Ascending aorta (tissue), 2 donors: ENCODE measurements at regions not wholly inside any gene's neighbourhood (a gene's known extent, or its start where the extent isn't known, plus 50 kb on each side); places are given as distances from the start of the nearest gene placed in this dataset.

Source experiments
- DNase-seq, 2 donors: peaks; one replicate each; pipeline ENCODE4 v3.0.0-alpha.2; 2019; ENCODE audit warnings: low spot score in 2 of 2
- H3K27ac ChIP-seq, 2 donors: fragments of 200-600 bp; sonication (generic); one replicate each; pipeline ENCODE4 v1.5.1; 2016 to 2017; ENCODE audit warnings: mild to moderate bottlenecking in 1 of 2
- H3K27me3 ChIP-seq: fragments of 200-600 bp; sonication (generic); one replicate; pipeline ENCODE4 v1.5.1; 2017
- H3K36me3 ChIP-seq, 2 donors: fragments of 200-600 bp; sonication (generic); one replicate each; pipeline ENCODE4 v1.5.1; 2016
- H3K4me1 ChIP-seq, 2 donors: fragments of 200-600 bp; sonication (generic); one replicate each; pipeline ENCODE4 v1.5.1; 2016 to 2017; ENCODE audit warnings: mild to moderate bottlenecking in 1 of 2
- H3K4me3 ChIP-seq, 2 donors: fragments of 200-600 bp; sonication (generic); one replicate each; pipeline ENCODE4 v1.5.1; 2016 to 2017; ENCODE audit warnings: mild to moderate bottlenecking in 1 of 2
- H3K9me3 ChIP-seq, 2 donors: fragments of 200-600 bp; sonication (generic); one replicate each; pipeline ENCODE4 v1.5.1; 2016
- intact Hi-C: fragments of 100-400 bp; cut with DNase I; formaldehyde crosslinking; loops from one replicate; pipeline ENCODE4 v1.15.1; 2023
- TF ChIP-seq, protein P1 (sequence below), 3 experiments: fragments of 200-600 bp in 2 of 3; fragments of 450-650 bp in 1 of 3; sonication (generic) in 2 of 3; IDR thresholded peaks; one replicate each; pipeline ENCODE4 v1.5.1; 2016 to 2019; ENCODE audit warnings: antibody characterized with exemption in 3 of 3, mild to moderate bottlenecking in 1 of 3, moderate library complexity in 1 of 3

DNA sequence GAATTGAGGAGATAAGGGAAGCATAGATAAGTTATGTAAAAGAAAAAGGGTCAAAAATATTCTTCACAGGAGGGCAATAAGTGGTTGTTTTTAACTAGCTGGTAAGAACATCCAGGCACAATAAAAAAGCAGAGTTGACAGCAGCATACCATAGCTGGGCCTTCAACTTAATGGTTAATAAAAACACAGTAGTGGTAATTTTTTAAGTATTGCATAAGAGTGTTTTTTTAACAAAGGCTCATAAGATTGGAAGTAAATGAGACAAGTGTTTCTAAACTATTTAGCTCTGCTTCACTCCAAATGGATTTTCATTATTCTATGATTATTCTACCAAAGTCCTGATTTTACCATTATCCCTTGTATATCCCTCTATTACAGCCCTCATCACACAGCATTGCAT lies 140.1 kb upstream of the TSPAN8 start:
- no peaks in the 10 kb centered on the region for H3K9me3 ChIP-seq
- H3K4me3 ChIP-seq: no peak overlapping the region
- H3K4me1 ChIP-seq: no peaks in the 10 kb centered on the region
- no peak for DNase-seq
- no peaks in the 10 kb centered on the region for H3K36me3 ChIP-seq
- intact Hi-C loops: no loop called here
- H3K27me3 ChIP-seq: no peaks in the 10 kb centered on the region
- TF ChIP-seq, protein P1, sequence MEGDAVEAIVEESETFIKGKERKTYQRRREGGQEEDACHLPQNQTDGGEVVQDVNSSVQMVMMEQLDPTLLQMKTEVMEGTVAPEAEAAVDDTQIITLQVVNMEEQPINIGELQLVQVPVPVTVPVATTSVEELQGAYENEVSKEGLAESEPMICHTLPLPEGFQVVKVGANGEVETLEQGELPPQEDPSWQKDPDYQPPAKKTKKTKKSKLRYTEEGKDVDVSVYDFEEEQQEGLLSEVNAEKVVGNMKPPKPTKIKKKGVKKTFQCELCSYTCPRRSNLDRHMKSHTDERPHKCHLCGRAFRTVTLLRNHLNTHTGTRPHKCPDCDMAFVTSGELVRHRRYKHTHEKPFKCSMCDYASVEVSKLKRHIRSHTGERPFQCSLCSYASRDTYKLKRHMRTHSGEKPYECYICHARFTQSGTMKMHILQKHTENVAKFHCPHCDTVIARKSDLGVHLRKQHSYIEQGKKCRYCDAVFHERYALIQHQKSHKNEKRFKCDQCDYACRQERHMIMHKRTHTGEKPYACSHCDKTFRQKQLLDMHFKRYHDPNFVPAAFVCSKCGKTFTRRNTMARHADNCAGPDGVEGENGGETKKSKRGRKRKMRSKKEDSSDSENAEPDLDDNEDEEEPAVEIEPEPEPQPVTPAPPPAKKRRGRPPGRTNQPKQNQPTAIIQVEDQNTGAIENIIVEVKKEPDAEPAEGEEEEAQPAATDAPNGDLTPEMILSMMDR (IDR thresholded peaks at IDR 0.05): no peak
- H3K27ac ChIP-seq: no peak overlapping the region

DNA sequence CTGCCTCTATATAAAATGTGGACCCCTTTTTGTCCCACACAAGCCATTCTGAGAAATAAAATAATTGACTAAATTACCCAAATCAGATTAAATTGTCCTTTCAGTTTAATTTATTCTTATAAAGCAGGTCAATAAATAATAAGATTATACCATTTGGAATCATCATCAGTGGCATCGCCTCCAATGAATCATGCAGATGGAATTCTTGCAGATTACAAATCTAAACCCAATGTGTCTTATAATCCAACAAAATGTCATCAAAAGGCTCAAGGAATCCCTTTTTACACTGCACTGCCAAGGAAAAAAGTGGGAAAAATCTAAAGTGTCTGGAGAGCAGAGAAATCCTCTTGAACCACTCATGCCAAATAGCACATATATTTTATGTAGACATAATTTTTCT lies 138.2 kb upstream of the TSPAN8 start:
- intact Hi-C loops: no loop called here
- no peak overlapping the region for H3K27ac ChIP-seq
- H3K27me3 ChIP-seq: no peaks in the 10 kb centered on the region
- no peak for DNase-seq
- no peaks in the 10 kb centered on the region for H3K36me3 ChIP-seq
- no peaks in the 10 kb centered on the region for H3K9me3 ChIP-seq
- TF ChIP-seq, protein P1 (IDR thresholded peaks at IDR 0.05): no peak
- H3K4me1 ChIP-seq: no peaks in the 10 kb centered on the region
- no peak overlapping the region for H3K4me3 ChIP-seq

DNA sequence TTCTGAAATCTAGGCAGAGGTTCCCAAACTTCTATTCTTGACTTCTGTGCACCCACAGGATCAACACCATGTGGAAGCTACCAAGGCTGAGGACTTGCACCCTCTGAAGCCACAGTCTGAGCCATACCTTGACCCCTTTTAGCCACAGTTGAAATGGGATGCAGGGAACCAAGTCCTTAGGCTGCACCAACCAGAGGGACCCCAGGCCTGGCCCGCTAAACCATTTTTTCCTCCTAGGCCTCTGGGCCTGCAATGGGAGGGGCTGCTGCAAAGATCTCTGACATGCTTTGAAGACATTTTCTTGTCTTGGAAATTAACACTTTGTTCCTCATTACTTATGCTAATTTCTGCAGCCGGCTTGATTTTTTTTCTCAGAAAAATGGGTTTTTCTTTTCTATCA lies 133.9 kb upstream of the TSPAN8 start:
- H3K4me1 ChIP-seq: no peaks in the 10 kb centered on the region
- no peak overlapping the region for H3K27ac ChIP-seq
- DNase-seq: no peak
- no peak overlapping the region for H3K4me3 ChIP-seq
- intact Hi-C loops: no loop called here
- no peaks in the 10 kb centered on the region for H3K36me3 ChIP-seq
- no peaks in the 10 kb centered on the region for H3K27me3 ChIP-seq
- TF ChIP-seq, protein P1 (IDR thresholded peaks at IDR 0.05): no peak
- H3K9me3 ChIP-seq: no peaks in the 10 kb centered on the region

DNA sequence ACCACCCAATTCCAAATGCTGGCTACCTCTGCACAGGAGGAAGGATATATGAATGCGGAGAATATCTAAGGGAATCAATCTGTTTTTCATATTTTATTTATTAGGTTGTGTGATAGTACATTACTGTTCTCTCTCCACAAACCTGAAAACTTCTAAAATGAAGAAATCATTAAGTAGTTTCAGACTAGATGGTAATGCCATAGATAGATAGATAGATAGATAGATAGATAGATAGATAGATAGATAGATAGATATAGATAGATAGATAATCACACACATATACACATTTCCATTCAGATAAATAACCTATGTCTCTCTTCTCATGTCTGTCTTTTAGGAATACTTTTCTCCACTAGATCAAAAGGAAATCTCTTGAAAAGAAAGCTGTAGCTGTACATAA lies 126.1 kb upstream of the TSPAN8 start:
- no peak for DNase-seq
- Histone ChIP-seq H3K27me3 (no peaks in the 10 kb centered on the region), H3K36me3 (no peaks in the 10 kb centered on the region), H3K27ac (no peak overlapping the region), H3K9me3 (no peaks in the 10 kb centered on the region), H3K4me1 (no peaks in the 10 kb centered on the region), H3K4me3 (no peak overlapping the region)
- TF ChIP-seq, protein P1 (IDR thresholded peaks at IDR 0.05): no peak
- intact Hi-C loops: no loop called here

DNA sequence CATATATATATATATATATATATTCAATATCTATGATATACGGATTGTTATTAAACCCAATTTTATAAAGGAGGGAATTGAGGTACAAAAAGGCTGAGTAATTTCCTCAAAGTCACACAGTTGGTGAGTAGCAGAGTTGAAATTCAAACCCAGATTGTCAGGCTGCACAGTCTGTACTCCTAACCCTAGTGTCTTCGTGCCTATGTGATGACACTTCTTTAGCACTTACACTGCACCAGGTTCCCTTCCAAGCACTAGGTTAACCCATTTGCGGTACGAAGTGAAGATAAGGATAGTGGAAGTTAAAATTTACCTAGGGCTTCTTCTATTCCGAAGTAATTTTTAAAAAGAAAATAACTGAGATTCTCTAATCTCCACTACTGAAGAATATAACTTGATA lies 125.1 kb upstream of the TSPAN8 start:
- Histone ChIP-seq H3K27ac (no peak overlapping the region), H3K9me3 (no peaks in the 10 kb centered on the region), H3K4me1 (no peaks in the 10 kb centered on the region), H3K36me3 (no peaks in the 10 kb centered on the region), H3K27me3 (no peaks in the 10 kb centered on the region), H3K4me3 (no peak overlapping the region)
- TF ChIP-seq, protein P1 (IDR thresholded peaks at IDR 0.05): no peak
- intact Hi-C loops: no loop called here
- no peak for DNase-seq

DNA sequence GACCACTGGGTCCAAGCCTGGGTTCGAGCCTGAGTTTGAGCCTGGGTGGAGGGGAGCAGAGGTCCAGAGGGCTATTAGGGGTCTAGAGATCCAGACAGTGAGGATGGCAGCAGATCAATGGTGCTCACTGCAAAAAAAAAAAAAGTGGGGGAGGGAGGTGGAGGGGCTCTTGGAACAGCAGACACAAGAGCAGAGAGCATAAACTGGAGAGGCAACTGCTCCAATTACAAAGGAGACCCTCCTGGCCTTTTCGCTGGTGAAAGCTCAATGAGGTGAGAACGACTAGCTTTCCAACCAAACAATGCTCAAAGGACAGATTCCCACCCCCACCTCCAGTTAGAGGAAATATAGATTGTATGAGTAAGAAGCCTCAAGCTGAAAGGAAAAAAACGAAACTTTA lies 124.2 kb upstream of the TSPAN8 start:
- Histone ChIP-seq H3K4me3 (no peak overlapping the region), H3K36me3 (no peaks in the 10 kb centered on the region), H3K27me3 (no peaks in the 10 kb centered on the region), H3K4me1 (no peaks in the 10 kb centered on the region), H3K9me3 (no peaks in the 10 kb centered on the region), H3K27ac (no peak overlapping the region)
- DNase-seq: no peak
- TF ChIP-seq, protein P1 (IDR thresholded peaks at IDR 0.05): no peak
- intact Hi-C loops: no loop called here
